ENCODE measurements at regions not wholly inside any gene's neighbourhood (a gene's known extent, or its start where the extent isn't known, plus 50 kb on each side); places are given as distances from the start of the nearest gene placed in this dataset.

- TF ChIP-seq, protein P1, sequence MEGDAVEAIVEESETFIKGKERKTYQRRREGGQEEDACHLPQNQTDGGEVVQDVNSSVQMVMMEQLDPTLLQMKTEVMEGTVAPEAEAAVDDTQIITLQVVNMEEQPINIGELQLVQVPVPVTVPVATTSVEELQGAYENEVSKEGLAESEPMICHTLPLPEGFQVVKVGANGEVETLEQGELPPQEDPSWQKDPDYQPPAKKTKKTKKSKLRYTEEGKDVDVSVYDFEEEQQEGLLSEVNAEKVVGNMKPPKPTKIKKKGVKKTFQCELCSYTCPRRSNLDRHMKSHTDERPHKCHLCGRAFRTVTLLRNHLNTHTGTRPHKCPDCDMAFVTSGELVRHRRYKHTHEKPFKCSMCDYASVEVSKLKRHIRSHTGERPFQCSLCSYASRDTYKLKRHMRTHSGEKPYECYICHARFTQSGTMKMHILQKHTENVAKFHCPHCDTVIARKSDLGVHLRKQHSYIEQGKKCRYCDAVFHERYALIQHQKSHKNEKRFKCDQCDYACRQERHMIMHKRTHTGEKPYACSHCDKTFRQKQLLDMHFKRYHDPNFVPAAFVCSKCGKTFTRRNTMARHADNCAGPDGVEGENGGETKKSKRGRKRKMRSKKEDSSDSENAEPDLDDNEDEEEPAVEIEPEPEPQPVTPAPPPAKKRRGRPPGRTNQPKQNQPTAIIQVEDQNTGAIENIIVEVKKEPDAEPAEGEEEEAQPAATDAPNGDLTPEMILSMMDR (IDR thresholded peaks at IDR 0.05; ENCODE audit: low read depth, low read length, missing input control), result no peak
- no peak for TF ChIP-seq YY1 (IDR thresholded peaks at IDR 0.05)
- TF ChIP-seq RAD21 (IDR thresholded peaks at IDR 0.05), result no peak
- no peak for TF ChIP-seq RXRA (IDR thresholded peaks at IDR 0.05)
- TF ChIP-seq, protein P2, sequence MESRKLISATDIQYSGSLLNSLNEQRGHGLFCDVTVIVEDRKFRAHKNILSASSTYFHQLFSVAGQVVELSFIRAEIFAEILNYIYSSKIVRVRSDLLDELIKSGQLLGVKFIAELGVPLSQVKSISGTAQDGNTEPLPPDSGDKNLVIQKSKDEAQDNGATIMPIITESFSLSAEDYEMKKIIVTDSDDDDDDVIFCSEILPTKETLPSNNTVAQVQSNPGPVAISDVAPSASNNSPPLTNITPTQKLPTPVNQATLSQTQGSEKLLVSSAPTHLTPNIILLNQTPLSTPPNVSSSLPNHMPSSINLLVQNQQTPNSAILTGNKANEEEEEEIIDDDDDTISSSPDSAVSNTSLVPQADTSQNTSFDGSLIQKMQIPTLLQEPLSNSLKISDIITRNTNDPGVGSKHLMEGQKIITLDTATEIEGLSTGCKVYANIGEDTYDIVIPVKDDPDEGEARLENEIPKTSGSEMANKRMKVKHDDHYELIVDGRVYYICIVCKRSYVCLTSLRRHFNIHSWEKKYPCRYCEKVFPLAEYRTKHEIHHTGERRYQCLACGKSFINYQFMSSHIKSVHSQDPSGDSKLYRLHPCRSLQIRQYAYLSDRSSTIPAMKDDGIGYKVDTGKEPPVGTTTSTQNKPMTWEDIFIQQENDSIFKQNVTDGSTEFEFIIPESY (IDR thresholded peaks at IDR 0.05), result no peak
- TF ChIP-seq TAF1 (conservative IDR thresholded peaks at IDR 0.05), result no peak
- no peak for TF ChIP-seq HNF4A (conservative IDR thresholded peaks at IDR 0.05)
- TF ChIP-seq EGR1 (IDR thresholded peaks at IDR 0.05; ENCODE audit: low read depth in 2 of 2), result no peak
- TF ChIP-seq SP1 (IDR thresholded peaks at IDR 0.05), result no peak
- no peak for TF ChIP-seq ATF3 (IDR thresholded peaks at IDR 0.05)
- TF ChIP-seq GABPA (IDR thresholded peaks at IDR 0.05 in 1 of 2, conservative IDR thresholded peaks at IDR 0.05 in 1 of 2), result no peak
- TF ChIP-seq HNF4G (IDR thresholded peaks at IDR 0.05), result no peak
- TF ChIP-seq REST (IDR thresholded peaks at IDR 0.05), result no peak
- TF ChIP-seq MAX (IDR thresholded peaks at IDR 0.05), result no peak
These were observed 910.7 kb downstream of the TFAP2A start for GRCh38 chr6:9504191-9504590.

All from liver (tissue), 3 donors.